Testis (tissue), 2 donors: ENCODE measurements at regions not wholly inside any gene's neighbourhood (a gene's known extent, or its start where the extent isn't known, plus 50 kb on each side); places are given as distances from the start of the nearest gene placed in this dataset.

ENCODE experiments used
- DNase-seq: peaks from one replicate; pipeline ENCODE4 v3.0.0-alpha.2; 2019
- H3K27ac ChIP-seq, 2 donors: fragments of 200-600 bp; sonication (generic); one replicate each; pipeline ENCODE4 v1.5.1; 2019
- H3K27me3 ChIP-seq: fragments of 200-600 bp; sonication (generic); one replicate; pipeline ENCODE4 v1.5.1; 2019
- H3K36me3 ChIP-seq: fragments of 200-600 bp; sonication (generic); one replicate; pipeline ENCODE4 v1.5.1; 2017; ENCODE audit warnings: low read depth; ENCODE audit errors: missing control alignments
- H3K4me1 ChIP-seq: fragments of 200-600 bp; sonication (generic); one replicate; pipeline ENCODE4 v1.5.1; 2019
- H3K4me3 ChIP-seq, 2 donors: fragments of 200-600 bp; sonication (generic); one replicate each; pipeline ENCODE4 v1.5.1; 2017 to 2019
- H3K9me3 ChIP-seq: fragments of 200-600 bp; sonication (generic); one replicate; pipeline ENCODE4 v1.5.1; 2017
- POLR2A ChIP-seq: fragments of 450-650 bp; IDR thresholded peaks from one replicate; pipeline ENCODE4 v1.6.1; 2017; ENCODE audit warnings: antibody characterized with exemption, mild to moderate bottlenecking, moderate library complexity
- WGBS, 2 donors: methylation state at CpG; one replicate each; pipeline ENCODE4 v1.1.5; 2018; 5-methylcytosine and 5-hydroxymethylcytosine counted together
- intact Hi-C: fragments of 100-400 bp; cut with DNase I; formaldehyde crosslinking; loops from one replicate; pipeline ENCODE4 v1.15.1; 2023; ENCODE audit warnings: low total_unique reads
- TF ChIP-seq, protein P1 (sequence below), 3 experiments: fragments of 450-650 bp in 2 of 3; fragments of 200-600 bp in 1 of 3; sonication (generic) in 1 of 3; IDR thresholded peaks; one replicate each; pipeline ENCODE4 v1.5.1; 2016 to 2019; ENCODE audit warnings: antibody characterized with exemption in 3 of 3, mild to moderate bottlenecking in 2 of 3, moderate library complexity in 1 of 3

DNA sequence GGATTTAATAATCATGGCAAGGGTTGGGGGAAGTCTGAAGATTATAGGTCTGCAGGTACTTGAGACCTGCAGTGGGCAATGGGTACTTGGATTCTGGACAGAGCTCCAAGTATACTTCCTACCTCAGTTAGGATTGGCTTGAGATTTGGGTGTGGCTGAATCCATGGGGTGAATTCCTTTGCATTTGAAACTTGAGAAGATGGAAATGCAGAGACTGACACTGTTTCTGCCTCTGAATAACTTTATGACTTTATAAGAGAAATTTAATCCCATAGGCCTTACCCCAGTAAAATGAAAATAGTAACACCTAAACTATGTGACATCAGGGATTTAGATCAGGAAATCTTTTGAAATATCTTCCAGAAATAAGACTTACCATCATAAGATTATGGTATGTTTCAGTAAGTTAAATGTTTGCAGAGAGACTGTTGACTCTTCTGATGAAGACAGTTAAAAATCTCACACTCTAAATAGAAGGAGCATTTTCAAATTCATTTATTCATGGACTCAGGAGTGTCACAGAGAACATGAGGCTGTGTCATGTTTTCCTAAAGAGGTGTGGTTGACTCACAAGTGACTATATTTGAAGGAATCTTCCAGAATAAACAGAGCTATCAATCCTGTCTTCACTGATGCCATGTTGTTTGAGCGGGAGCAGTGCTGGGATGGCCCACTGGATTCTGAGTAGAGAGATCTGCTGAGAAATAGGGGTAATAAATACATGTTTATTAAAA, 513.5 kb upstream of the NR3C2 start:
- Histone ChIP-seq H3K4me1 (no peaks in the 10 kb centered on the region), H3K27me3 (no peaks in the 10 kb centered on the region), H3K27ac (no peak overlapping the region), H3K4me3 (no peak overlapping the region), H3K9me3 (no peaks in the 10 kb centered on the region), H3K36me3 (no peaks in the 10 kb centered on the region)
- DNase-seq, result no peak
- WGBS, 2 donors, result 88 to 93% methylated on average over 1 of the region's 1 CpG
- no peak for TF ChIP-seq POLR2A
- TF ChIP-seq, protein P1, sequence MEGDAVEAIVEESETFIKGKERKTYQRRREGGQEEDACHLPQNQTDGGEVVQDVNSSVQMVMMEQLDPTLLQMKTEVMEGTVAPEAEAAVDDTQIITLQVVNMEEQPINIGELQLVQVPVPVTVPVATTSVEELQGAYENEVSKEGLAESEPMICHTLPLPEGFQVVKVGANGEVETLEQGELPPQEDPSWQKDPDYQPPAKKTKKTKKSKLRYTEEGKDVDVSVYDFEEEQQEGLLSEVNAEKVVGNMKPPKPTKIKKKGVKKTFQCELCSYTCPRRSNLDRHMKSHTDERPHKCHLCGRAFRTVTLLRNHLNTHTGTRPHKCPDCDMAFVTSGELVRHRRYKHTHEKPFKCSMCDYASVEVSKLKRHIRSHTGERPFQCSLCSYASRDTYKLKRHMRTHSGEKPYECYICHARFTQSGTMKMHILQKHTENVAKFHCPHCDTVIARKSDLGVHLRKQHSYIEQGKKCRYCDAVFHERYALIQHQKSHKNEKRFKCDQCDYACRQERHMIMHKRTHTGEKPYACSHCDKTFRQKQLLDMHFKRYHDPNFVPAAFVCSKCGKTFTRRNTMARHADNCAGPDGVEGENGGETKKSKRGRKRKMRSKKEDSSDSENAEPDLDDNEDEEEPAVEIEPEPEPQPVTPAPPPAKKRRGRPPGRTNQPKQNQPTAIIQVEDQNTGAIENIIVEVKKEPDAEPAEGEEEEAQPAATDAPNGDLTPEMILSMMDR (IDR thresholded peaks at IDR 0.05), result no peak
- intact Hi-C loops, result no loop called here

DNA sequence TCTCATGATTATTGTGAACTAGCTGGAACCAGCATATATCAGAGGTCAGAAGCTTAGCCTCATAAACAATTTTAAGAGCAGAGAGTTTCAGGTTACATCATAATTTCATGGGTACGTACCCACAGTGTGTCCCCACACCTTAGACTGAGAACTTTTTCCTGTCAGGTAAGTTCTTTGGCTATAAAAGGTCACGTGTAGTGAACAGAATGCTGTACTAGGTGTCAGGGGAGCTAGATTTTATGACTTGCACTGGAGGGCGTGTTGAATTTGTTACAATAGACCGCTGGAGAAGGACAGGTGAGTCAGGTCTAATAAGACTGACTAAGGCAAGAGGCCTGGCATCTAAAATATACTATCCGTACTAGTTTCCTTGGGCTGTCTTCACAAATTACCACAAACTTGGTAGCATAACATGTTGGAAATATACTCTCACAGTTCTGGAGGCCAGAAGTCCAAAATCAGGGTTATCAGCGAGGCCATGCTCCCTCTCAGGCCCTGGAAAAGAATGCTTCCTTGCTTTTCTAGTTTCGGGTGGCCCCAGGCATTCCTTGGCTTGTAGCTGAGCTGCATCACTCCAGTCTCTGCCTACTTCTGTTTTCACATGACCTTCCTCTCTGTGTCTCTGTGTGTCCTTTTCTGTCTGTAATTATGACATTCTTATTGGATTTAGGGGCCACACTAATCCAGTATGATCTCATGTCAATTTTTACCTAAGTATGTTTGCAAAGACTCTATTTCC, 512.0 kb upstream of the NR3C2 start:
- H3K36me3 ChIP-seq, result no peaks in the 10 kb centered on the region
- H3K4me3 ChIP-seq, result no peak overlapping the region
- no peak overlapping the region for H3K27ac ChIP-seq
- intact Hi-C loops, result no loop called here
- 92% methylated on average over 7 of the region's 7 CpGs for WGBS, 2 donors
- no peaks in the 10 kb centered on the region for H3K27me3 ChIP-seq
- H3K9me3 ChIP-seq, result no peaks in the 10 kb centered on the region
- H3K4me1 ChIP-seq, result no peaks in the 10 kb centered on the region
- DNase-seq, result no peak
- TF ChIP-seq, protein P1 (IDR thresholded peaks at IDR 0.05), result no peak
- no peak for TF ChIP-seq POLR2A

GRCh38 chr4:148951346-148951745, 509.1 kb upstream of the NR3C2 start:
- no peaks in the 10 kb centered on the region for H3K27me3 ChIP-seq
- 95% methylated on average over 3 of the region's 3 CpGs for WGBS, 2 donors
- DNase-seq, result no peak
- H3K36me3 ChIP-seq, result no peaks in the 10 kb centered on the region
- no peak overlapping the region for H3K27ac ChIP-seq
- no peak overlapping the region for H3K4me3 ChIP-seq
- no peak for TF ChIP-seq POLR2A
- TF ChIP-seq, protein P1 (IDR thresholded peaks at IDR 0.05), result no peak
- intact Hi-C loops, result no loop called here
- no peaks in the 10 kb centered on the region for H3K4me1 ChIP-seq
- no peaks in the 10 kb centered on the region for H3K9me3 ChIP-seq

GRCh38 chr4:148946271-148946670, 504.1 kb upstream of the NR3C2 start:
- intact Hi-C loops, result no loop called here
- no peak overlapping the region for H3K4me3 ChIP-seq
- TF ChIP-seq, protein P1 (IDR thresholded peaks at IDR 0.05), result no peak
- TF ChIP-seq POLR2A, result no peak
- H3K36me3 ChIP-seq, result no peaks in the 10 kb centered on the region
- no peak for DNase-seq
- no peak overlapping the region for H3K27ac ChIP-seq
- 94 to 96% methylated on average over 1 of the region's 1 CpG for WGBS, 2 donors
- no peaks in the 10 kb centered on the region for H3K9me3 ChIP-seq
- H3K4me1 ChIP-seq, result no peaks in the 10 kb centered on the region
- no peaks in the 10 kb centered on the region for H3K27me3 ChIP-seq
